Adrenal gland (tissue), 5 donors: ENCODE measurements at regions not wholly inside any gene's neighbourhood (a gene's known extent, or its start where the extent isn't known, plus 50 kb on each side); places are given as distances from the start of the nearest gene placed in this dataset.

Source experiments
- POLR2A ChIP-seq, 2 donors: fragments of 450-650 bp; IDR thresholded peaks; one replicate each; pipeline ENCODE4 v1.6.1; 2017; ENCODE audit warnings: antibody characterized with exemption in 2 of 2, mild to moderate bottlenecking in 2 of 2, moderate library complexity in 1 of 2
- TF ChIP-seq, protein P1 (sequence below), 6 experiments: fragments of 450-650 bp in 4 of 6; fragments of 200-600 bp in 2 of 6; sonication (generic) in 1 of 6; IDR thresholded peaks; 1 replicate in 5 of 6; 2 replicates in 1 of 6; pipeline versions ENCODE4 v1.5.1 to v1.8.0; 2016 to 2021; ENCODE audit warnings: antibody characterized with exemption in 6 of 6, mild to moderate bottlenecking in 2 of 6, moderate library complexity in 1 of 6
- donor health status: DM: no; HTN: no; CAD: no.

DNA sequence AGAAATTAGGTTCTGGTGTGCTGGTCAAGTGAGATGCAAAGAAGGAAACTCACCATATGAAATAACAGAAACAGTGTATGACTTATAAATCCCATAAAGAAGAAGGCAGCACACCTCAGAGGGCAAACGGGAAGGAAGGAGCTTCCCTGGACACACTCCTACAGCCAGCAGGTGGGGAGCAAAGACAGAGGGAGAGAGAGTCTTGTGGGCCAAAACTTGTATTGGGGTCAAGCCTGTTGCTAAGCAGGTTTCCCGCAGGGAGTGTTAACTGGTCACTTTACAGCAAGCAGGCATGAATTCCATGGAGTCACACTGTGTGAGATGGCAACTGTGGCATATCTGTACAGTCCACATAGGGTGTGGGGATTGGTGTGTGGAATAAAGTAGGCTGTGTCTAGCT is 222.9 kb upstream of the NDN start:
- TF ChIP-seq, protein P1, sequence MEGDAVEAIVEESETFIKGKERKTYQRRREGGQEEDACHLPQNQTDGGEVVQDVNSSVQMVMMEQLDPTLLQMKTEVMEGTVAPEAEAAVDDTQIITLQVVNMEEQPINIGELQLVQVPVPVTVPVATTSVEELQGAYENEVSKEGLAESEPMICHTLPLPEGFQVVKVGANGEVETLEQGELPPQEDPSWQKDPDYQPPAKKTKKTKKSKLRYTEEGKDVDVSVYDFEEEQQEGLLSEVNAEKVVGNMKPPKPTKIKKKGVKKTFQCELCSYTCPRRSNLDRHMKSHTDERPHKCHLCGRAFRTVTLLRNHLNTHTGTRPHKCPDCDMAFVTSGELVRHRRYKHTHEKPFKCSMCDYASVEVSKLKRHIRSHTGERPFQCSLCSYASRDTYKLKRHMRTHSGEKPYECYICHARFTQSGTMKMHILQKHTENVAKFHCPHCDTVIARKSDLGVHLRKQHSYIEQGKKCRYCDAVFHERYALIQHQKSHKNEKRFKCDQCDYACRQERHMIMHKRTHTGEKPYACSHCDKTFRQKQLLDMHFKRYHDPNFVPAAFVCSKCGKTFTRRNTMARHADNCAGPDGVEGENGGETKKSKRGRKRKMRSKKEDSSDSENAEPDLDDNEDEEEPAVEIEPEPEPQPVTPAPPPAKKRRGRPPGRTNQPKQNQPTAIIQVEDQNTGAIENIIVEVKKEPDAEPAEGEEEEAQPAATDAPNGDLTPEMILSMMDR (IDR thresholded peaks at IDR 0.05): no peak
- TF ChIP-seq POLR2A (IDR thresholded peaks at IDR 0.05): no peak
